NCI-H748 (cell line): ENCODE measurements at regions not wholly inside any gene's neighbourhood (a gene's known extent, or its start where the extent isn't known, plus 50 kb on each side); places are given as distances from the start of the nearest gene placed in this dataset.

Source experiments
- DNase-seq: peaks from one replicate; lab custom pipeline; 2025; ENCODE audit not compliant: unreplicated experiment; lab: John Stamatoyannopoulos, UW

DNA sequence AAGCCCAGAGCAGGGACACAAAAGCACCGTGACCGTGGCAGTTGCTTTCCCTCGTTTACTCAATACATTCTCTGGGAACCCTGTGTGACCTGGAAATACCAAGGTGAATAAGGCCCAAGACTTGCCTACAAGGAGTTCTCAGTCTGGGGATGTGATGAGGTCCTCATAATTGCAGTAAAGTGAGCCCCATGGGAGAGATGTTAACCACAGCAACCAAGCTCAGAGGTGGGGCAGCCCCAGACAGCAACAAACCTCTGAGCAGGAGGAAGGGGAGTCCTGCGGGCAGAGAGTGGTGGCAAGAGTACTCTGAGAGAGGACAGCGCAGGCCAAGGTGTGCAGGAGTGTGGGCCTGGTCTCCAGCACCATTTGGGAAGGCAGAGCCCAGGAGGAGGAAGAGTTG is 91.6 kb downstream of the TTC32 start:
- no peak for DNase-seq

DNA sequence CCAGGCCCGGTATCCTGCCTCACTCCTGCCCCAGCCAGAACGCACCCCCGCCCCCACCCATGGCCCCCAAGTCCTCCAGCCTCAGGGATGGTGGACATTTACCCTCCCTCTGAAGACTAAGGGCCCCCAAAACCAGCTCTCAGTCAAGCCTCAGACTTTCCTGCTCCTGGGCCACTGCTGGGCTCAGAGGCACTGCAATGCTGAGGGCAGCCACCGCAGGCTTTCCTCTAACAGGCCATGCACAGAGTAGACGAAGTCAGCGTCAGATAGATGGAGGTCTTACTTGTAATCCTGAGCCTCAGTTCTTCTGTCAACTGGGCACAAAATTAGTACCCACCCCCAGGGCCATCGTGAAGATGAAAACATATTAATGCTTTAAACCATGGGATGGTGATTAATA is 92.6 kb downstream of the TTC32 start:
- DNase-seq, result no peak

DNA sequence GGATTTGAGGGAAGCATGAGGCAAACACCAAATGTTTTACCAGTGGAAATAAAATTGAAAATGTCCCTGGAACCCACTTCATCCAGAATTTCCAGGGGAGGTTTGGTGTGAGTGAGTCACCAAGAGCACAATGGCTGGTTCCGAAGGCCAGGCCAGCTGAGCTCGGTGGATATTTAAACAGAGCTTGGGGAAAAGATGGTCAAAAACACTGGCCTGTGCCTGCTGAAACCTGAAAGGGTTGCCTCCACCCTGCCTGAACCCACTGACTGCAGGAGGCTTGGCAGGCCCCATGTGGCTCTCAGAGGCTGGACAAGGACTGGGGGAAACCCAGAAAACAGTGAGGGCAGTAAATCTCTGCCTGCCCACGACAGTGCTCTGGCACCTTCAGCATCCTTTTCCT is 93.9 kb downstream of the TTC32 start:
- DNase-seq, result no peak

DNA sequence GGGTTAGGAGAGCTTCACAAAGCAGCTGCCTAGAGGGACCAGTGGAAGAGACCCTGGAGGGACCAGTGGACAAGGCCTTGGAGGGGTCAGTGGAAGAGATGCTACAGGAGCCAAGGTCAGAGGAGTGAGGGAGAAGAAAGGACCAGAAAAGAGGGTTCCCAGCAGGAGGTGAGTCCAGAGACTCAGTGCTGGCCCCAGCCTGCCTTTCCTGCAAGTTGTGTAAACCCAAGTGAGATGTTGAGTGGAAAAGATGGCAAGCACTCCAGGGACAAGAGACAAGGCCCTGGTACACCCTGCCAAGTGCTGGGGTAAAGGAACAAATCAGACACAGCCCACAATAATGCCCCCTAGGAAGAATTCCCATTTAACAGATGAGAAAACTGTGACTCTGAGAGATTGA is 94.4 kb downstream of the TTC32 start:
- DNase-seq, result no peak

- DNase-seq, result no peak
These were observed 95.2 kb downstream of the TTC32 start for GRCh38 chr2:19806591-19806990.

DNA sequence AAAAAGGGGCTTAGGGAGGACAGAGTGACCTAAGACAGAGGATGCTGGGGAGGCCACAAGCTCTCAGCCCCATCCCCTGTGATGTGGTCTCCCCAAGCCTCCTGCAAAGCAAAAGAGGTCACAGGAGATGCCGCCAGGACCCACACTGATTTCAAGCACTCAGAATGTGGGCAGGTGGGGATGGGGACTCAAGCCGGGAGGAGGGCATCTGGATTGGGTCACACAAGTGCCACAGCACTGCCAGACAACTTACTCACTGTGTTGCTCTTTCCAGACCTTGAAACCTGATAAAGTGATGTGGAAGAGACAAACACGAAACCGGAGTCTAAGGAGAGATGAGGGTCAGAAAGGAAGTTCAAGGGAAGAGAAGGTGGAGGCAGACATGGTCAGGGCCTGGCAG is 95.7 kb downstream of the TTC32 start:
- no peak for DNase-seq

DNA sequence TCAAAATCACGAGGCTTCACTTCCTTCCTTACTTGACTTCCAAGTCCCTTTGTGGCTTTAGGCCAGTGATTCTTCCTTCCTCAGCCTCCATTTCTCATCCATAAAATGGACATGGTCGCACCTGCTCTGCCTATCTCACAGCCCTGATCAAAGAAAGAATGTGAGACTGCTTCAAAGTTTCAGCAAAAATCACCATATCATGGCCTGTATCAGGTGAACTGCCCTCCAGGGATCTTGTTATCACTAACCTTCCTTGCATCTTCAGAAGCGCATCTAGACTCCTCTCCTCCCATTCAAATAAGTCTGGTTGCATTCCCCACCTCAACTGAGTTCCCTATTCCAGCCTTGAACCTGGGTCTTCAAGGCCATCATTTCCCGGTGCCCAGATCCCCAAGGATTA is 96.5 kb downstream of the TTC32 start:
- DNase-seq, result no peak

DNA sequence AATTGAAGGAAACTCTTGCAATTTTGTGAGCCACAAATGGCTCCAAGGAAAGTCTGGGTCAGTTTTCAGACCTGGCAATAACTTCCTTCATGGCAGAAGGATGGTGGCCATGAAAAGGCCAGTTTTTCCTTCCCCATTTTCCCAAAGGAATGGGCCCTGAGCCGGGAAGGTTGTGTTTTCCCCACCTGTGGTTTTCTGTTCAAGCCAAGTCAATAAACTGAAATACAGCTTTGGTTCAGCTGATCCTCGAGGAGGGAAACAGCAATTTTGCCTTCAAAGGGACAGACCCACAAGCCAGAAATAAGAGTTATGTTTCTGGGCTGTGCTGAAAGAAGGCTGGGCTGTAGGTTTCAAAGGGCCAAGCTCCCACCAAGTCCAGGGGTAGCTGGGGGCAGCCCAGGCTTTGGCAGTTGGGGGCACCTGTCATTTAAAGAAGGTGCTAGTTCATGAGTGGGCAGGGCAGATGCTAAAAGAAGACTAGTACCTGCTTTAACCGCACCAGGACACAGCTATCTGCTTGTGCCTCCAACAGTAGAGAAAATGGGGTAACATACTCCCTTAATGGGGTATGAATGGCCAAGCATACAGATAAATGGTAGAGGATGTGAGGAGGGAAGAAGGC is 97.0 kb downstream of the TTC32 start:
- no peak for DNase-seq

GRCh38 chr2:19802086-19802841 is 99.5 kb downstream of the TTC32 start:
- DNase-seq, result no peak

DNA sequence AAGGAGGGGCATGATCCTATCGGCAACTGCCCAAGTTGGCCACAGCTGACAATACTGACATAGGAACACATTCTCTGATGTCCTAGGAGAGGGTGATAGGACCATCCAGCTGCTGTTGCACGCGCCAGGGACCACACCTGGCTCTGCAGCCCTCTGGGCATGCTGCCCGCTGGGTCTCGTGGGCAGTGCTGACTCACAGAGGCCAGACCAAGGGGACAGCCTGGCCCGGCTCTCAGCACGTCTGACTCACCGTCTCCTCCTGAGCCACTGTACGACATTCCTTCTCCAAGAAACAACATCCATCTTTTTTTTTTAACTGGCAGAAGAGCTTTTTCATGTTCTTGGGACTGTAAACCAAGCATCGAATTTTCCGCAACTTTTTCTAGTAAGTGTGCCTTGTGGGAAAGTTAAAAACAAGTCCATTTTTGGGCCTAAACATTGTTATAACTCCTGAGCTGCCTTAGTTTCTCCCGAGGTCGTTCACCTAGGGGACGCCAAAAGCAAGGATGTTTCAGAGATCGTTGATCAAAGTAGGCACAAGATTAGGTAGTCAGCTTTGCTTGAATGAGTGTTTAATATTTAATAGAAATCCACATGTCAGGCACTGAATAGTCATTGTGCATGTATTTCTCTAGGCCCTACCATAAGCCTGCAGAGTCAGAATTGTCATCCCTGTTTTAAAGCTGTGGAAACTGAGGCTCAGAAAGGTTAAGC is 100.3 kb downstream of the TTC32 start:
- DNase-seq, result no peak

- DNase-seq, result no peak
These were observed 101.0 kb downstream of the TTC32 start for GRCh38 chr2:19800796-19801195.

- no peak for DNase-seq
These were observed 101.7 kb downstream of the TTC32 start for GRCh38 chr2:19799881-19800780.

DNA sequence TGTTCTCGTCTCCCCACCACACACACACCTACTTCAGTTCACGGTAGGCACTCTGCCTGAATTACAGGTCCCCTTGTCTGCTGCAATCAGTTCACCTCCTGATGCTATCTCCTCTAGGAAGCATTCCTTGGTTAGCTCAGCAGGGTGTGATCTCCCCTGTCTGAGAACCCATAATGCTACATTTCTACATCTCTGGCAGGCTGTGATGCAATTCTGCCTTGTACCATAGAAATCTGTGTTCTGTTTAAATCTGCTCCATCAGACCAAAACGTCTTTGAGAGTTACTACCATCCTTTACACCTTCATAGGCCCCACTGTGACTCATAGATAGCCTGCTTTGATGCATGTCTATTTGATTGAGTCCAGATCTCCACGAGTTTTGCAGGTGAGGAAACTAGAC is 103.9 kb downstream of the TTC32 start:
- no peak for DNase-seq

- no peak for DNase-seq
These were observed 104.5 kb downstream of the TTC32 start for GRCh38 chr2:19797243-19797810.

GRCh38 chr2:19796035-19796695 is 105.6 kb downstream of the TTC32 start:
- no peak for DNase-seq

GRCh38 chr2:19793132-19793750 is 108.5 kb downstream of the TTC32 start:
- DNase-seq, result no peak

- DNase-seq, result no peak
These were observed 111.5 kb downstream of the TTC32 start for GRCh38 chr2:19790291-19790690.

DNA sequence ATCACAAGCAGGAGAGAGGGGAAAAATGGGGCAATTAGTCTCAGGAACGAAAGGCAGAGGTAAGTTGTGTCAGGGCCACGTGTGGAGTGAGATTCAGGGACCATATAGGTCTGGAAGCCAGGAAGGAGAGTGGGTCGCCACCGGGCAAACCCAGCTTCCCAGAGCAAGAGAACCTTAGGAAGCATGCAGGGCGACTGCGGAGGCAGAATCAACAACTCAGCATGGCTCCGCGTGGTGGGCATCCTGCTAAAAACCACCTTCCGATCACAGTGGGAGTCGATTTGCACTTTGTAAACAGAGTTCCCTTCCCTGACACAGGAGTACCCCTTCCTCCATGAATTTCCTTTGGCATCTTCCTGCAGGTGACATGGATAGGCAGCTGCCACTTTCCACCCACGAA is 114.6 kb downstream of the TTC32 start:
- no peak for DNase-seq

- DNase-seq, result no peak
These were observed 115.2 kb downstream of the TTC32 start for GRCh38 chr2:19786408-19787058.
